Testis (tissue), 2 donors: ENCODE measurements at regions not wholly inside any gene's neighbourhood (a gene's known extent, or its start where the extent isn't known, plus 50 kb on each side); places are given as distances from the start of the nearest gene placed in this dataset.

Experiments
- DNase-seq: peaks from one replicate; pipeline ENCODE4 v3.0.0-alpha.2; 2019
- H3K27ac ChIP-seq, 2 donors: fragments of 200-600 bp; sonication (generic); one replicate each; pipeline ENCODE4 v1.5.1; 2019
- H3K27me3 ChIP-seq: fragments of 200-600 bp; sonication (generic); one replicate; pipeline ENCODE4 v1.5.1; 2019
- H3K36me3 ChIP-seq: fragments of 200-600 bp; sonication (generic); one replicate; pipeline ENCODE4 v1.5.1; 2017; ENCODE audit warnings: low read depth; ENCODE audit errors: missing control alignments
- H3K4me1 ChIP-seq: fragments of 200-600 bp; sonication (generic); one replicate; pipeline ENCODE4 v1.5.1; 2019
- H3K4me3 ChIP-seq, 2 donors: fragments of 200-600 bp; sonication (generic); one replicate each; pipeline ENCODE4 v1.5.1; 2017 to 2019
- H3K9me3 ChIP-seq: fragments of 200-600 bp; sonication (generic); one replicate; pipeline ENCODE4 v1.5.1; 2017
- CTCF ChIP-seq, 3 experiments: fragments of 450-650 bp in 2 of 3; fragments of 200-600 bp in 1 of 3; sonication (generic) in 1 of 3; IDR thresholded peaks; one replicate each; pipeline ENCODE4 v1.5.1; 2016 to 2019; ENCODE audit warnings: antibody characterized with exemption in 3 of 3, mild to moderate bottlenecking in 2 of 3, moderate library complexity in 1 of 3
- POLR2A ChIP-seq: fragments of 450-650 bp; IDR thresholded peaks from one replicate; pipeline ENCODE4 v1.6.1; 2017; ENCODE audit warnings: antibody characterized with exemption, mild to moderate bottlenecking, moderate library complexity
- WGBS, 2 donors: methylation state at CpG; one replicate each; pipeline ENCODE4 v1.1.5; 2018; 5-methylcytosine and 5-hydroxymethylcytosine counted together
- intact Hi-C: fragments of 100-400 bp; cut with DNase I; formaldehyde crosslinking; loops from one replicate; pipeline ENCODE4 v1.15.1; 2023; ENCODE audit warnings: low total_unique reads

- TF ChIP-seq CTCF (IDR thresholded peaks at IDR 0.05) (no peak), POLR2A (no peak)
- intact Hi-C loops = no loop called here
- no peaks in the 10 kb centered on the region for H3K36me3 ChIP-seq
- H3K4me3 ChIP-seq = no peak overlapping the region
- no peak overlapping the region for H3K27ac ChIP-seq
- no peaks in the 10 kb centered on the region for H3K9me3 ChIP-seq
- 50 to 52% methylated on average over 10 of the region's 10 CpGs for WGBS, 2 donors
- H3K27me3 ChIP-seq = no peaks in the 10 kb centered on the region
- H3K4me1 ChIP-seq = no peaks in the 10 kb centered on the region
- DNase-seq = no peak
These were observed 520.7 kb upstream of the PSMD7 start for GRCh38 chr16:73775841-73776388.

- intact Hi-C loops = no loop called here
- TF ChIP-seq CTCF (IDR thresholded peaks at IDR 0.05) (no peak), POLR2A (no peak)
- H3K27me3 ChIP-seq = no peaks in the 10 kb centered on the region
- WGBS, 2 donors = 77 to 82% methylated on average over 4 of the region's 4 CpGs
- no peak overlapping the region for H3K27ac ChIP-seq
- H3K36me3 ChIP-seq = no peaks in the 10 kb centered on the region
- H3K4me1 ChIP-seq = peaks cover 3% of the 10 kb centered on the region
- H3K9me3 ChIP-seq = no peaks in the 10 kb centered on the region
- no peak overlapping the region for H3K4me3 ChIP-seq
- DNase-seq = no peak
These were observed 525.2 kb upstream of the PSMD7 start for GRCh38 chr16:73771196-73772064.

- Histone ChIP-seq H3K4me3 (no peak overlapping the region), H3K9me3 (no peaks in the 10 kb centered on the region), H3K4me1 (peaks cover 3% of the 10 kb centered on the region), H3K27me3 (no peaks in the 10 kb centered on the region), H3K27ac (no peak overlapping the region), H3K36me3 (no peaks in the 10 kb centered on the region)
- WGBS, 2 donors = 44 to 54% methylated on average over 3 of the region's 3 CpGs
- no peak for DNase-seq
- intact Hi-C loops = no loop called here
- TF ChIP-seq CTCF (IDR thresholded peaks at IDR 0.05) (no peak), POLR2A (no peak)
These were observed 527.8 kb upstream of the PSMD7 start for GRCh38 chr16:73768786-73769203.

- no peak for TF ChIP-seq POLR2A
- no peak for TF ChIP-seq CTCF (IDR thresholded peaks at IDR 0.05)
- Histone ChIP-seq H3K36me3 (no peaks in the 10 kb centered on the region), H3K9me3 (no peaks in the 10 kb centered on the region), H3K4me1 (peaks cover 3% of the 10 kb centered on the region), H3K27ac (no peak overlapping the region), H3K27me3 (no peaks in the 10 kb centered on the region), H3K4me3 (no peak overlapping the region)
- no peak for DNase-seq
- WGBS, 2 donors = 59 to 65% methylated on average over 4 of the region's 4 CpGs
- intact Hi-C loops = no loop called here
These were observed 532.3 kb upstream of the PSMD7 start for GRCh38 chr16:73764321-73764720.
